PC-9 (cell line): ENCODE measurements at regions not wholly inside any gene's neighbourhood (a gene's known extent, or its start where the extent isn't known, plus 50 kb on each side); places are given as distances from the start of the nearest gene placed in this dataset.

Source experiments
- BruUV-seq: library from RNA; stranded (reverse); fragments of 400-500 nt; replicated peaks from 2 replicates; lab custom pipeline; 2021; lab: Mats Ljungman, UMichigan
- CTCF ChIA-PET: fragments of 300-600 bp; sonication (Branson Sonifier 250); formaldehyde crosslinking; loops from one replicate; lab custom pipeline; 2022; ENCODE audit warnings: antibody characterized with exemption; lab: Charles Lee
- POLR2A ChIA-PET: fragments of 300-600 bp; sonication (Branson Sonifier 250); formaldehyde crosslinking; loops from one replicate; lab custom pipeline; 2022; ENCODE audit warnings: antibody characterized with exemption; ENCODE audit not compliant: unreplicated experiment; lab: Charles Lee
- DNase-seq, 2 experiments: peaks; one replicate each; pipeline versions ENCODE4 v3.0.0 to v3.0.0-alpha.2; 2015 to 2022; ENCODE audit warnings: mixed read lengths in 1 of 2
- H2AFZ ChIP-seq: fragments of 200-600 bp; sonication (generic); 2 replicates; pipeline ENCODE4 v1.8.1; 2017; ENCODE audit warnings: antibody characterized with exemption
- H3F3A ChIP-seq: fragments of 200-600 bp; sonication (generic); 2 replicates; pipeline ENCODE4 v1.8.1; 2017; ENCODE audit warnings: antibody characterized with exemption, mild to moderate bottlenecking, low read depth; ENCODE audit not compliant: insufficient read depth
- H3K27ac ChIP-seq: fragments of 200-600 bp; sonication (generic); 2 replicates; pipeline ENCODE4 v1.6.1; 2016; ENCODE audit warnings: mixed run types
- H3K27me3 ChIP-seq: fragments of 200-600 bp; sonication (generic); 2 replicates; pipeline ENCODE4 v1.6.1; 2016; ENCODE audit warnings: low read depth, mixed run types; ENCODE audit not compliant: insufficient read depth
- H3K36me3 ChIP-seq: fragments of 200-600 bp; sonication (generic); 2 replicates; pipeline ENCODE4 v1.6.1; 2016; ENCODE audit warnings: low read depth, mixed run types
- H3K4me1 ChIP-seq: fragments of 200-600 bp; sonication (generic); replicated peaks from 2 replicates; pipeline ENCODE4 v1.6.1; 2016; ENCODE audit warnings: mixed run types; ENCODE audit not compliant: insufficient read depth
- H3K4me2 ChIP-seq: fragments of 200-600 bp; sonication (generic); 2 replicates; pipeline ENCODE4 v1.6.1; 2017; ENCODE audit warnings: mixed run types
- H3K4me3 ChIP-seq: fragments of 200-600 bp; sonication (generic); 2 replicates; pipeline ENCODE4 v1.6.1; 2016; ENCODE audit warnings: mixed run types
- H3K79me2 ChIP-seq: fragments of 200-600 bp; sonication (generic); 2 replicates; pipeline ENCODE4 v1.6.1; 2017; ENCODE audit warnings: low read depth, mixed run types
- H3K9me2 ChIP-seq: fragments of 200-600 bp; sonication (generic); 2 replicates; pipeline ENCODE4 v1.8.1; 2017; ENCODE audit warnings: mild to moderate bottlenecking; ENCODE audit not compliant: insufficient read depth
- H3K9me3 ChIP-seq: fragments of 200-600 bp; sonication (generic); 2 replicates; pipeline ENCODE4 v1.8.1; 2016; ENCODE audit warnings: low read depth; ENCODE audit not compliant: insufficient read depth
- H4K20me1 ChIP-seq: fragments of 200-600 bp; sonication (generic); 2 replicates; pipeline ENCODE4 v1.8.1; 2017; ENCODE audit not compliant: insufficient read depth
- CTCF ChIP-seq: fragments of 200-600 bp; sonication (generic); conservative IDR thresholded peaks from 2 replicates; pipeline ENCODE4 v1.6.1; 2017; ENCODE audit warnings: mixed run types, antibody characterized with exemption, mild to moderate bottlenecking, moderate library complexity
- EZH2 ChIP-seq: fragments of 200-600 bp; sonication (generic); IDR thresholded peaks from 2 replicates; pipeline ENCODE4 v1.8.0; 2017; ENCODE audit warnings: antibody characterized with exemption, low read depth
- intact Hi-C: fragments of 100-400 bp; cut with micrococcal nuclease; formaldehyde crosslinking; loops from one replicate; pipeline ENCODE4 v1.10.0; 2022; ENCODE audit not compliant: unreplicated experiment

- no peak overlapping the region for H2AFZ ChIP-seq
- no peak overlapping the region for H3K27ac ChIP-seq
- no peaks in the 10 kb centered on the region for H3K4me1 ChIP-seq
- H3K36me3 ChIP-seq = no peaks in the 10 kb centered on the region
- H4K20me1 ChIP-seq = no peaks in the 10 kb centered on the region
- H3K9me3 ChIP-seq = no peaks in the 10 kb centered on the region
- TF ChIP-seq CTCF (no peak), EZH2 (no peak)
- no peak overlapping the region for H3K4me2 ChIP-seq
- POLR2A ChIA-PET = no interaction called here
- H3F3A ChIP-seq = no peaks in the 10 kb centered on the region
- DNase-seq = no peak
- BruUV-seq = no TSS peak
- H3K27me3 ChIP-seq = peaks cover 25% of the 10 kb centered on the region; the same call in 1 of the 2 replicates
- H3K9me2 ChIP-seq = no peaks in the 10 kb centered on the region
- H3K79me2 ChIP-seq = no peaks in the 10 kb centered on the region
- intact Hi-C loops = no loop called here
- CTCF ChIA-PET = interaction anchor here (0.5 kb wide), 1 partner anchor 1206 kb away, joined by 4 read pairs; no protein-coding TSS in a partner anchor
- H3K4me3 ChIP-seq = no peak overlapping the region
These were observed 88.1 kb upstream of the WSCD2 start for GRCh38 chr12:108040947-108041346.

- H3K9me2 ChIP-seq = no peaks in the 10 kb centered on the region
- no TSS peak for BruUV-seq
- H3K36me3 ChIP-seq = no peaks in the 10 kb centered on the region
- intact Hi-C loops = no loop called here
- H3K27me3 ChIP-seq = peaks cover 33% of the 10 kb centered on the region; the same call in 1 of the 2 replicates
- no peaks in the 10 kb centered on the region for H3K79me2 ChIP-seq
- no peaks in the 10 kb centered on the region for H3K9me3 ChIP-seq
- H2AFZ ChIP-seq = no peak overlapping the region
- H3K4me1 ChIP-seq = no peaks in the 10 kb centered on the region
- no peak overlapping the region for H3K4me2 ChIP-seq
- H3K27ac ChIP-seq = no peak overlapping the region
- H3F3A ChIP-seq = no peaks in the 10 kb centered on the region
- TF ChIP-seq EZH2 = no peak
- TF ChIP-seq CTCF = no peak
- no peaks in the 10 kb centered on the region for H4K20me1 ChIP-seq
- no peak overlapping the region for H3K4me3 ChIP-seq
- ChIA-PET CTCF (no interaction called here), POLR2A (no interaction called here)
- DNase-seq = no peak
These were observed 85.8 kb upstream of the WSCD2 start for GRCh38 chr12:108043286-108043685.

GRCh38 chr12:108043750-108044533 is 85.1 kb upstream of the WSCD2 start:
- H4K20me1 ChIP-seq = no peaks in the 10 kb centered on the region
- H3F3A ChIP-seq = no peaks in the 10 kb centered on the region
- intact Hi-C loops = no loop called here
- no peaks in the 10 kb centered on the region for H3K4me1 ChIP-seq
- H3K4me2 ChIP-seq = no peak overlapping the region
- peaks cover 33% of the 10 kb centered on the region; the same call in 1 of the 2 replicates for H3K27me3 ChIP-seq
- POLR2A ChIA-PET = no interaction called here
- no peaks in the 10 kb centered on the region for H3K79me2 ChIP-seq
- TF ChIP-seq CTCF (no peak), EZH2 (no peak)
- H3K9me3 ChIP-seq = no peaks in the 10 kb centered on the region
- no peaks in the 10 kb centered on the region for H3K36me3 ChIP-seq
- CTCF ChIA-PET = no interaction called here
- no peak overlapping the region for H2AFZ ChIP-seq
- no peak overlapping the region for H3K4me3 ChIP-seq
- DNase-seq = no peak
- BruUV-seq = no TSS peak
- no peak overlapping the region for H3K27ac ChIP-seq
- no peaks in the 10 kb centered on the region for H3K9me2 ChIP-seq
